IMR-90 (cell line): ENCODE measurements at regions not wholly inside any gene's neighbourhood (a gene's known extent, or its start where the extent isn't known, plus 50 kb on each side); places are given as distances from the start of the nearest gene placed in this dataset.

Source experiments
- ATAC-seq: fragments of 200-7000 bp; cut with Tn5 transposase; 2 replicates; pipeline ENCODE4 v1.9.1; 2020; ENCODE audit warnings: low read depth, mild to moderate bottlenecking, moderate library complexity
- BruUV-seq: library from RNA; stranded (reverse); fragments of 400-500 nt; replicated peaks from 2 replicates; lab custom pipeline; 2021; lab: Mats Ljungman, UMichigan
- CTCF ChIA-PET: fragments of 300-600 bp; formaldehyde crosslinking; extraction: SDS; loops from one replicate; lab custom pipeline; 2021; ENCODE audit warnings: antibody characterized with exemption; lab: Yijun Ruan, JAX
- POLR2A ChIA-PET: fragments of 300-600 bp; sonication (Branson Sonifier 250); formaldehyde crosslinking; loops from one replicate; lab custom pipeline; 2022; ENCODE audit warnings: antibody characterized with exemption; ENCODE audit not compliant: unreplicated experiment; lab: Charles Lee
- DNase-seq: peaks from one replicate; pipeline ENCODE4 v3.0.0; 2013
- H2AFZ ChIP-seq: replicated peaks from 2 replicates; pipeline ENCODE3; 2013; ENCODE audit warnings: low read length, mild to moderate bottlenecking; ENCODE audit not compliant: poor library complexity
- H2AK5ac ChIP-seq: 2 replicates; pipeline ENCODE4 v1.6.1; 2013; ENCODE audit warnings: low read depth, low read length, inconsistent platforms
- H2AK9ac ChIP-seq: replicated peaks from 2 replicates; pipeline ENCODE3; 2013; ENCODE audit warnings: mild to moderate bottlenecking, low read depth, low read length, moderate library complexity; ENCODE audit not compliant: poor library complexity
- H2BK120ac ChIP-seq: 2 replicates; pipeline ENCODE4 v1.6.1; 2013; ENCODE audit warnings: low read depth, low read length, inconsistent platforms
- H2BK15ac ChIP-seq: 3 replicates; pipeline ENCODE4 v1.6.1; 2013; ENCODE audit warnings: low read depth, low read length, inconsistent platforms
- H2BK20ac ChIP-seq: 2 replicates; pipeline ENCODE4 v1.6.1; 2013; ENCODE audit warnings: low read depth, mild to moderate bottlenecking, inconsistent platforms, low read length, moderate library complexity
- H2BK5ac ChIP-seq: 2 replicates; pipeline ENCODE4 v1.6.1; 2013; ENCODE audit warnings: mild to moderate bottlenecking, low read depth, low read length, inconsistent platforms; ENCODE audit not compliant: poor library complexity, severe bottlenecking
- H3K14ac ChIP-seq: replicated peaks from 2 replicates; pipeline ENCODE4 v1.6.1; 2013; ENCODE audit warnings: low read depth, low read length, inconsistent platforms
- H3K18ac ChIP-seq: 2 replicates; pipeline ENCODE4 v1.6.1; 2013; ENCODE audit warnings: low read depth, low read length, control low read depth
- H3K23ac ChIP-seq: 2 replicates; pipeline ENCODE4 v1.6.1; 2013; ENCODE audit warnings: low read depth, low read length, inconsistent platforms
- H3K27ac ChIP-seq: 2 replicates; pipeline ENCODE4 v1.5.1; 2013; ENCODE audit warnings: mild to moderate bottlenecking, control low read depth, low read length; ENCODE audit not compliant: insufficient read depth
- H3K27me3 ChIP-seq: 2 replicates; pipeline ENCODE4 v1.6.1; 2013; ENCODE audit warnings: low read length; ENCODE audit not compliant: control insufficient read depth, insufficient read depth
- H3K36me3 ChIP-seq: 2 replicates; pipeline ENCODE4 v1.6.1; 2013; ENCODE audit warnings: low read length, mixed read lengths; ENCODE audit not compliant: control insufficient read depth, insufficient read depth
- H3K4ac ChIP-seq: 2 replicates; pipeline ENCODE4 v1.6.1; 2013; ENCODE audit warnings: low read depth, low read length, inconsistent platforms
- H3K4me1 ChIP-seq: 2 replicates; pipeline ENCODE4 v1.6.1; 2013; ENCODE audit warnings: low read length, mixed read lengths; ENCODE audit not compliant: control insufficient read depth, insufficient read depth
- H3K4me2 ChIP-seq: 2 replicates; pipeline ENCODE4 v1.6.1; 2013; ENCODE audit warnings: low read depth, mild to moderate bottlenecking, control low read depth, low read length, moderate library complexity
- H3K4me3 ChIP-seq: 2 replicates; pipeline ENCODE4 v1.5.1; 2013; ENCODE audit warnings: low read depth, mild to moderate bottlenecking, control low read depth, low read length, moderate library complexity; ENCODE audit not compliant: insufficient read depth
- H3K56ac ChIP-seq: 2 replicates; pipeline ENCODE4 v1.6.1; 2013; ENCODE audit warnings: low read length, inconsistent platforms; ENCODE audit not compliant: insufficient read depth; ENCODE audit errors: extremely low read depth
- H3K79me1 ChIP-seq, 2 experiments: 2 replicates each; pipeline ENCODE4 v1.6.1; 2013; ENCODE audit warnings: low read length in 2 of 2, inconsistent platforms in 1 of 2, low read depth in 1 of 2
- H3K9ac ChIP-seq: 2 replicates; pipeline ENCODE4 v1.6.1; 2013; ENCODE audit warnings: low read depth, low read length, control low read depth
- H3K9me1 ChIP-seq: 2 replicates; pipeline ENCODE4 v1.6.1; 2013; ENCODE audit warnings: low read length, inconsistent platforms; ENCODE audit not compliant: insufficient read depth
- H3K9me3 ChIP-seq: 2 replicates; pipeline ENCODE4 v1.6.1; 2013; ENCODE audit warnings: low read length; ENCODE audit not compliant: control insufficient read depth, insufficient read depth
- H4K20me1 ChIP-seq: 2 replicates; pipeline ENCODE4 v1.6.1; 2013; ENCODE audit warnings: low read length, inconsistent platforms; ENCODE audit not compliant: insufficient read depth
- H4K5ac ChIP-seq: 2 replicates; pipeline ENCODE4 v1.6.1; 2013; ENCODE audit warnings: mild to moderate bottlenecking, low read depth, low read length, control low read depth
- H4K8ac ChIP-seq, 2 experiments: 2 replicates each; pipeline ENCODE4 v1.6.1; 2013; ENCODE audit warnings: low read depth in 2 of 2, low read length in 2 of 2, control low read depth in 1 of 2, inconsistent platforms in 1 of 2
- H4K91ac ChIP-seq: 2 replicates; pipeline ENCODE4 v1.6.1; 2013; ENCODE audit warnings: low read depth, low read length, inconsistent platforms; ENCODE audit not compliant: insufficient read depth
- BHLHE40 ChIP-seq: fragments of 150-350 bp; IDR thresholded peaks from 2 replicates; pipeline ENCODE4 v1.6.1; 2016; ENCODE audit warnings: mild to moderate bottlenecking, low read depth, low read length
- CEBPB ChIP-seq: IDR thresholded peaks from 2 replicates; pipeline ENCODE4 v1.6.1; 2012; ENCODE audit warnings: low read depth, low read length, improper control_type of control experiment
- CHD1 ChIP-seq: IDR thresholded peaks from 2 replicates; pipeline ENCODE4 v1.6.1; 2012; ENCODE audit warnings: low read depth, low read length, improper control_type of control experiment
- FOS ChIP-seq: fragments of 150-350 bp; IDR thresholded peaks from 2 replicates; pipeline ENCODE4 v1.6.1; 2016; ENCODE audit warnings: low read depth, low read length
- MXI1 ChIP-seq: IDR thresholded peaks from 2 replicates; pipeline ENCODE4 v1.6.1; 2012; ENCODE audit warnings: low read depth, mild to moderate bottlenecking, low read length, moderate library complexity, borderline replicate concordance
- NFE2L2 ChIP-seq: fragments of 150-350 bp; IDR thresholded peaks from 2 replicates; pipeline ENCODE4 v1.6.1; 2016; ENCODE audit warnings: low read depth, mild to moderate bottlenecking, low read length
- RAD21 ChIP-seq: IDR thresholded peaks from 2 replicates; pipeline ENCODE4 v1.6.1; 2012; ENCODE audit warnings: low read length, improper control_type of control experiment
- RFX5 ChIP-seq: IDR thresholded peaks from 2 replicates; pipeline ENCODE4 v1.8.0; 2012; ENCODE audit warnings: low read depth, mild to moderate bottlenecking, low read length, moderate library complexity
- SMC3 ChIP-seq: fragments of 150-350 bp; IDR thresholded peaks from 2 replicates; pipeline ENCODE4 v1.6.1; 2016; ENCODE audit warnings: low read depth, mild to moderate bottlenecking, antibody characterized with exemption, low read length, moderate library complexity
- WGBS, 2 experiments: methylation state at CpG; one replicate each; pipeline versions ENCODE4 v1.1.5 to v1.1.7; 2013; ENCODE audit warnings: missing lambda C conversion rate in 2 of 2; ENCODE audit not compliant: insufficient read length in 1 of 2; ENCODE audit errors: extremely low coverage in 2 of 2; 5-methylcytosine and 5-hydroxymethylcytosine counted together
- dilution Hi-C: fragments of 300-500 bp; cut with HindIII; formaldehyde crosslinking; loops from one replicate; pipeline ENCODE4 v1.14.3; 2018; ENCODE audit warnings: low sequenced_read_pairs; ENCODE audit not compliant: unreplicated experiment
- in situ Hi-C: fragments of 300-500 bp; cut with MboI; formaldehyde crosslinking; loops from 3 replicates; pipeline ENCODE4 v1.14.3; 2019; ENCODE audit warnings: low sequenced_read_pairs, inconsistent platforms, mixed read lengths
- intact Hi-C: fragments of 100-400 bp; cut with micrococcal nuclease; formaldehyde crosslinking; loops from 2 replicates; pipeline ENCODE4 v1.10.0; 2022
- TF ChIP-seq, protein P1 (sequence below): fragments of 150-350 bp; IDR thresholded peaks from 2 replicates; pipeline ENCODE4 v1.6.1; 2016; ENCODE audit warnings: low read depth, mild to moderate bottlenecking, low read length, moderate library complexity, borderline replicate concordance

DNA sequence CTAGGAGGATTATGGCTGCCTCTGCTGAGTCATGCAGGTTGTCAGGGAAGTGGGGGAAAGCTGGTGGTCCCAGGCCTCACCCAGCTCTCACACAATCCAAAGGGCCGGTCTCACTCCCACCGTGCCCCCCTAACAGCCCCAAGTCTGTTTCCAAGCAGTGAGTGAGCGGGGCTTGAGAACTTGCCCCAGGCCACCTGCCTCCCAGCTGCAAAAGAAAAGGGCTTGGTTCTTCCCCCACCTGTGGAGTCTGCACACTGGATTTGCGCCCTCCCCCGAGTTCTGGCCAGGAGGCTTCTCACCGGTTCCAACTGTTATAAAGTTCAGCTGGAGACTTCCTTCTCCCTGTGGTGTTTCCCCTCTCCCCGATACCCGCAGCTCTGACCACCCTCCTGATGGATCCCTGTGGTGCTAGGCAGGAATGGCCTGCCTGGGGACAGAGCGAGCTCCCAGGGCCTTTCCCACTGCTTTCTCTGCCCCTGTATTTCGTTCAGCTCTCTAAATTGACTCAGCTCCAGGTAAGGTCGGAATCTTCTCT is 222.3 kb downstream of the BARHL2 start:
- Histone ChIP-seq H3K14ac (no peak overlapping the region), H2BK120ac (no peak overlapping the region), H3K18ac (no peak overlapping the region), H2BK20ac (no peak overlapping the region), H2AFZ (no peak overlapping the region), H2BK15ac (no peak overlapping the region), H4K20me1 (no peaks in the 10 kb centered on the region), H2AK9ac (no peak overlapping the region), H3K4me2 (no peak overlapping the region), H3K4ac (no peak overlapping the region), H3K56ac (no peak overlapping the region), H2AK5ac (no peak overlapping the region), H3K79me1 (no peaks in the 10 kb centered on the region), H3K9ac (no peak overlapping the region), H3K23ac (no peak overlapping the region), H3K4me1 (no peaks in the 10 kb centered on the region), H2BK5ac (no peak overlapping the region), H3K36me3 (no peaks in the 10 kb centered on the region), H3K9me3 (no peaks in the 10 kb centered on the region), H3K27me3 (no peaks in the 10 kb centered on the region), H4K5ac (no peak overlapping the region), H3K9me1 (no peaks in the 10 kb centered on the region), H4K8ac (no peak overlapping the region), H3K27ac (no peak overlapping the region), H4K91ac (no peak overlapping the region), H3K4me3 (no peak overlapping the region)
- DNase-seq (no peak), ATAC-seq (no peak)
- in situ Hi-C loops (no loop called here), intact Hi-C loops (no loop called here), dilution Hi-C loops (no loop called here)
- ChIA-PET CTCF (no interaction called here), POLR2A (no interaction called here)
- no peak for TF ChIP-seq CHD1
- no peak for TF ChIP-seq RFX5
- no peak for TF ChIP-seq NFE2L2
- TF ChIP-seq CEBPB = no peak
- TF ChIP-seq, protein P1, sequence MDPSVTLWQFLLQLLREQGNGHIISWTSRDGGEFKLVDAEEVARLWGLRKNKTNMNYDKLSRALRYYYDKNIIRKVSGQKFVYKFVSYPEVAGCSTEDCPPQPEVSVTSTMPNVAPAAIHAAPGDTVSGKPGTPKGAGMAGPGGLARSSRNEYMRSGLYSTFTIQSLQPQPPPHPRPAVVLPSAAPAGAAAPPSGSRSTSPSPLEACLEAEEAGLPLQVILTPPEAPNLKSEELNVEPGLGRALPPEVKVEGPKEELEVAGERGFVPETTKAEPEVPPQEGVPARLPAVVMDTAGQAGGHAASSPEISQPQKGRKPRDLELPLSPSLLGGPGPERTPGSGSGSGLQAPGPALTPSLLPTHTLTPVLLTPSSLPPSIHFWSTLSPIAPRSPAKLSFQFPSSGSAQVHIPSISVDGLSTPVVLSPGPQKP = no peak
- TF ChIP-seq SMC3 = no peak
- TF ChIP-seq MXI1 = no peak
- no peak for TF ChIP-seq FOS
- no peak for TF ChIP-seq RAD21
- TF ChIP-seq BHLHE40 = no peak
- no TSS peak for BruUV-seq
- WGBS, 2 experiments = 20% methylated on average over 1 of the region's 11 CpGs; no CpG with 5 or more reads in 1 of the 2 experiments
